Activated effector memory CD4-positive, alpha-beta T cell treated with Interleukin-2 at 50 U/mL for 16 hours (primary cell): ENCODE measurements at regions not wholly inside any gene's neighbourhood (a gene's known extent, or its start where the extent isn't known, plus 50 kb on each side); places are given as distances from the start of the nearest gene placed in this dataset.

Source experiments
- DNase-seq: peaks from one replicate; pipeline ENCODE4 v3.0.0-alpha.2; 2020

GRCh38 chrX:51798701-51799100 lies 55.5 kb downstream of the GSPT2 start:
- DNase-seq, result no peak

- peak; percentile 33 for DNase-seq
These were observed 59.9 kb downstream of the GSPT2 start for GRCh38 chrX:51802917-51803688.

- DNase-seq, result no peak
These were observed 60.6 kb downstream of the GSPT2 start for GRCh38 chrX:51803833-51804232.

GRCh38 chrX:51804741-51805140 lies 61.5 kb downstream of the GSPT2 start:
- no peak for DNase-seq

GRCh38 chrX:51813886-51814460 lies 70.7 kb downstream of the GSPT2 start:
- no peak for DNase-seq

GRCh38 chrX:51824061-51824460 lies 69.4 kb upstream of the MAGED1 start:
- DNase-seq, result no peak

- DNase-seq, result no peak
These were observed 68.0 kb upstream of the MAGED1 start for GRCh38 chrX:51825436-51825835.

GRCh38 chrX:51834076-51834475 lies 59.3 kb upstream of the MAGED1 start:
- no peak for DNase-seq

GRCh38 chrX:51836823-51837222 lies 56.6 kb upstream of the MAGED1 start:
- DNase-seq, result no peak

- DNase-seq, result no peak
These were observed 56.0 kb upstream of the MAGED1 start for GRCh38 chrX:51837451-51837850.

- DNase-seq, result no peak
These were observed 55.5 kb upstream of the MAGED1 start for GRCh38 chrX:51837921-51838320.
